K562 (cell line): ENCODE measurements at regions not wholly inside any gene's neighbourhood (a gene's known extent, or its start where the extent isn't known, plus 50 kb on each side); places are given as distances from the start of the nearest gene placed in this dataset.

ENCODE experiments used
- ATAC-seq: fragments of 200-7000 bp; cut with Tn5 transposase; 3 replicates; pipeline ENCODE4 v1.9.1; 2020; ENCODE audit warnings: moderate library complexity
- BruUV-seq: library from RNA; stranded (reverse); fragments of 400-500 nt; replicated peaks from 2 replicates; lab custom pipeline; 2021; lab: Mats Ljungman, UMichigan
- CTCF ChIA-PET: fragments of 300-600 bp; formaldehyde crosslinking; extraction: SDS; loops from one replicate; lab custom pipeline; 2021; ENCODE audit warnings: low intra/inter-chr PET ratio; lab: Yijun Ruan, JAX
- POLR2A ChIA-PET: fragments of 300-600, 350-650 bp; sonication (Branson Sonifier 250); formaldehyde crosslinking; extraction: SDS; loops from one replicate; lab custom pipeline; 2021; ENCODE audit warnings: antibody characterized with exemption, inconsistent platforms; lab: Yijun Ruan, JAX
- DNase-seq, 4 experiments: peaks; one replicate each; pipeline versions ENCODE4 v3.0.0 to v3.0.0-alpha.2; 2011 to 2018; ENCODE audit warnings: low spot score in 3 of 4, mixed read lengths in 3 of 4; ENCODE audit errors: extremely low read depth in 1 of 4
- FAIRE-seq: peaks from 2 replicates; lab custom pipeline; 2011; peaks lifted over from hg19 to GRCh38; lab: Jason Lieb, UNC
- H2AFZ ChIP-seq: 2 replicates; pipeline ENCODE4 v1.6.0; 2011; ENCODE audit warnings: low read depth, low read length, control low read depth, inconsistent platforms
- H3K27ac ChIP-seq: fragments of 200-600 bp; 3 replicates; pipeline ENCODE4 v1.8.0; 2011; ENCODE audit warnings: low read depth, mild to moderate bottlenecking, control low read depth, inconsistent platforms, low read length, moderate library complexity, mixed read lengths; ENCODE audit errors: extremely low read depth
- H3K27me3 ChIP-seq, 2 experiments: fragments of 300-600 bp in 1 of 2; 2 replicates in 1 of 2; 3 replicates in 1 of 2; pipeline versions ENCODE4 v1.6.0 to v1.8.0; 2011; ENCODE audit warnings: inconsistent platforms in 2 of 2, low read length in 2 of 2, mild to moderate bottlenecking in 1 of 2, mixed read lengths in 1 of 2, moderate library complexity in 1 of 2; ENCODE audit not compliant: control insufficient read depth in 2 of 2, insufficient read depth in 2 of 2
- H3K36me3 ChIP-seq: fragments of 300-600 bp; 3 replicates; pipeline ENCODE4 v1.8.0; 2011; ENCODE audit warnings: mild to moderate bottlenecking, low read length, inconsistent platforms; ENCODE audit not compliant: control insufficient read depth, insufficient read depth
- H3K4me1 ChIP-seq, 2 experiments: fragments of 200-600 bp in 1 of 2; replicated peaks in 1 of 2; 2 replicates in 1 of 2; 3 replicates in 1 of 2; pipeline versions ENCODE4 v1.5.1 to v1.8.0; 2011; ENCODE audit warnings: inconsistent platforms in 2 of 2, low read length in 2 of 2, mild to moderate bottlenecking in 1 of 2, mixed read lengths in 1 of 2, moderate library complexity in 1 of 2; ENCODE audit not compliant: control insufficient read depth in 2 of 2, insufficient read depth in 2 of 2
- H3K4me2 ChIP-seq: 2 replicates; pipeline ENCODE4 v1.6.1; 2011; ENCODE audit warnings: low read length, control low read depth, inconsistent platforms, mixed read lengths; ENCODE audit not compliant: insufficient read depth
- H3K4me3 ChIP-seq: fragments of 200-600 bp; sonication (generic), shearing (Covaris generic); 2 replicates; pipeline ENCODE4 v1.5.1; 2016; ENCODE audit warnings: control low read depth, inconsistent platforms
- H3K79me2 ChIP-seq: fragments of 200-600 bp; 3 replicates; pipeline ENCODE4 v1.8.0; 2011; ENCODE audit warnings: low read length, inconsistent platforms; ENCODE audit not compliant: control insufficient read depth, insufficient read depth
- H3K9ac ChIP-seq, 2 experiments: 2 replicates each; pipeline versions ENCODE4 v1.6.0 to v1.6.1; 2011; ENCODE audit warnings: low read depth in 2 of 2, low read length in 2 of 2, control low read depth in 1 of 2, inconsistent platforms in 1 of 2, mild to moderate bottlenecking in 1 of 2, mixed read lengths in 1 of 2; ENCODE audit not compliant: insufficient read depth in 1 of 2
- H3K9me1 ChIP-seq: one replicate; pipeline ENCODE4 v1.6.0; 2011; ENCODE audit warnings: inconsistent platforms, mild to moderate bottlenecking, low read length, moderate library complexity; ENCODE audit not compliant: control insufficient read depth, insufficient read depth
- H3K9me3 ChIP-seq: replicated peaks from 2 replicates; pipeline ENCODE4 v1.5.1; 2011; ENCODE audit warnings: low read depth, low read length, inconsistent platforms; ENCODE audit not compliant: control insufficient read depth, insufficient read depth
- H4K20me1 ChIP-seq: replicated peaks from 2 replicates; pipeline ENCODE4 v1.6.1; 2011; ENCODE audit warnings: low read length, inconsistent platforms, mixed read lengths; ENCODE audit not compliant: control insufficient read depth, insufficient read depth
- BRD4 ChIP-seq: fragments of 200-600 bp; sonication (generic); IDR thresholded peaks from 2 replicates; pipeline ENCODE4 v1.6.1; 2017; ENCODE audit warnings: inconsistent platforms
- E2F5 ChIP-seq: sonication (generic); formaldehyde crosslinking; IDR thresholded peaks from 2 replicates; pipeline ENCODE4 v1.8.0; 2022; ENCODE audit warnings: mild to moderate bottlenecking, missing genetic modification reagents
- GABPB1 ChIP-seq: sonication (generic); formaldehyde crosslinking; IDR thresholded peaks from 2 replicates; pipeline ENCODE4 v1.8.0; 2022; ENCODE audit warnings: mild to moderate bottlenecking, missing genetic modification reagents
- HLTF ChIP-seq: fragments of 450-650 bp; IDR thresholded peaks from 2 replicates; pipeline ENCODE4 v1.6.1; 2016
- MYNN ChIP-seq, 2 experiments: sonication (generic); formaldehyde crosslinking in 1 of 2; IDR thresholded peaks; 2 replicates each; pipeline versions ENCODE4 v1.5.0 to v1.6.1; 2016 to 2020; ENCODE audit warnings: antibody characterized with exemption in 1 of 2, missing genetic modification reagents in 1 of 2
- NCOA1 ChIP-seq: fragments of 450-650 bp; IDR thresholded peaks from 2 replicates; pipeline ENCODE4 v1.6.1; 2016; ENCODE audit warnings: low read depth
- NEUROD1 ChIP-seq: fragments of 150-350 bp; IDR thresholded peaks from 2 replicates; pipeline ENCODE4 v1.6.1; 2014; ENCODE audit warnings: borderline replicate concordance, low read length, low read depth; ENCODE audit not compliant: partially characterized antibody
- PKNOX1 ChIP-seq: fragments of 450-650 bp; IDR thresholded peaks from 2 replicates; pipeline ENCODE4 v1.6.1; 2016
- RREB1 ChIP-seq: fragments of 250-450 bp; sonication (Bioruptor Pico); IDR thresholded peaks from 2 replicates; pipeline ENCODE4 v1.4.0; 2020
- SAFB2 ChIP-seq: fragments of 200-400 bp; formaldehyde crosslinking; IDR thresholded peaks from 2 replicates; pipeline ENCODE4 v1.6.1; 2018; ENCODE audit warnings: borderline replicate concordance, low read length, low read depth, moderate library complexity; ENCODE audit not compliant: severe bottlenecking
- SFPQ ChIP-seq: fragments of 200-400 bp; formaldehyde crosslinking; IDR thresholded peaks from 2 replicates; pipeline ENCODE4 v1.6.1; 2017; ENCODE audit warnings: mild to moderate bottlenecking, low read depth, low read length, moderate library complexity
- U2AF1 ChIP-seq: fragments of 200-400 bp; formaldehyde crosslinking; optimal IDR thresholded peaks from 2 replicates; pipeline ENCODE3; 2017; ENCODE audit warnings: mild to moderate bottlenecking, low read depth, low read length, moderate library complexity
- ZNF197 ChIP-seq: fragments of 200-800 bp; sonication (Bioruptor generic); IDR thresholded peaks from 2 replicates; pipeline ENCODE4 v1.6.1; 2016; ENCODE audit warnings: low read depth, missing genetic modification characterization, missing compliant biosample characterization
- ZNF212 ChIP-seq: fragments of 450-650 bp; formaldehyde crosslinking; IDR thresholded peaks from 2 replicates; pipeline ENCODE4 v1.4.0; 2020; ENCODE audit warnings: mild to moderate bottlenecking
- WGBS: fragments of 100-300 bp; shearing (Covaris generic); methylation state at CpG from one replicate; pipeline ENCODE4 v1.1.6; 2016; ENCODE audit warnings: low coverage, mixed read lengths; ENCODE audit not compliant: insufficient coverage; ENCODE audit errors: missing lambda C conversion rate; 5-methylcytosine and 5-hydroxymethylcytosine counted together
- in situ Hi-C: fragments of 300-500 bp; cut with MboI; formaldehyde crosslinking; loops from 4 replicates; pipeline ENCODE4 v1.15.0; 2018; ENCODE audit warnings: inconsistent platforms, mixed read lengths
- intact Hi-C: fragments of 100-400 bp; cut with micrococcal nuclease; formaldehyde crosslinking; loops from 2 replicates; pipeline ENCODE4 v1.14.2; 2022

GRCh38 chr3:181613191-181613590, 98.5 kb upstream of the SOX2 start:
- no peaks in the 10 kb centered on the region for H3K4me1 ChIP-seq
- no peaks in the 10 kb centered on the region for H4K20me1 ChIP-seq
- FAIRE-seq, result no peak
- ChIA-PET CTCF (no interaction called here), POLR2A (no interaction called here)
- no peak for ATAC-seq
- H3K79me2 ChIP-seq, result no peaks in the 10 kb centered on the region
- H3K9ac ChIP-seq, result no peak overlapping the region
- no peaks in the 10 kb centered on the region for H3K27me3 ChIP-seq
- H2AFZ ChIP-seq, result no peak overlapping the region
- DNase-seq, result no peak
- no peaks in the 10 kb centered on the region for H3K36me3 ChIP-seq
- H3K9me1 ChIP-seq, result no peaks in the 10 kb centered on the region
- 0% methylated on average over 1 of the region's 1 CpG for WGBS
- intact Hi-C loops (no loop called here), in situ Hi-C loops (no loop called here)
- no peaks in the 10 kb centered on the region for H3K9me3 ChIP-seq
- H3K4me3 ChIP-seq, result no peak overlapping the region
- H3K27ac ChIP-seq, result no peak overlapping the region
- no peak overlapping the region for H3K4me2 ChIP-seq
- no TSS peak for BruUV-seq
- TF ChIP-seq SAFB2, result no peak
- TF ChIP-seq U2AF1, result no peak
- no peak for TF ChIP-seq RREB1 (CRISPR knock-in tag)
- TF ChIP-seq E2F5, result no peak
- TF ChIP-seq ZNF197 (CRISPR knock-in tag), result no peak
- no peak for TF ChIP-seq GABPB1 (CRISPR knock-in tag)
- no peak for TF ChIP-seq NEUROD1
- TF ChIP-seq HLTF, result no peak
- no peak for TF ChIP-seq MYNN (IDR thresholded peaks at IDR 0.05)
- no peak for TF ChIP-seq MYNN (CRISPR knock-in tag; IDR thresholded peaks at IDR 0.05)
- TF ChIP-seq PKNOX1, result no peak
- TF ChIP-seq BRD4, result no peak
- TF ChIP-seq SFPQ, result no peak
- no peak for TF ChIP-seq NCOA1
- TF ChIP-seq ZNF212 (CRISPR knock-in tag), result no peak
